BJ (cell line): ENCODE measurements at regions not wholly inside any gene's neighbourhood (a gene's known extent, or its start where the extent isn't known, plus 50 kb on each side); places are given as distances from the start of the nearest gene placed in this dataset.

ENCODE experiments used
- CTCF ChIA-PET: fragments of 350-600 bp; formaldehyde crosslinking; extraction: SDS; loops from one replicate; lab custom pipeline; 2021; ENCODE audit warnings: antibody characterized with exemption, inconsistent platforms; lab: Yijun Ruan, JAX
- POLR2A ChIA-PET: fragments of 300-600 bp; sonication (Branson Sonifier 250); formaldehyde crosslinking; extraction: SDS; loops from one replicate; lab custom pipeline; 2021; ENCODE audit warnings: antibody characterized with exemption; lab: Charles Lee
- DNase-seq: peaks from one replicate; pipeline ENCODE4 v3.0.0-alpha.2; 2011; ENCODE audit warnings: low read depth
- H3K27me3 ChIP-seq: 2 replicates; pipeline ENCODE4 v1.6.0; 2011; ENCODE audit warnings: low read length; ENCODE audit not compliant: control insufficient read depth, insufficient read depth
- H3K36me3 ChIP-seq: 2 replicates; pipeline ENCODE4 v1.5.1; 2011; ENCODE audit warnings: low read length; ENCODE audit not compliant: control insufficient read depth, insufficient read depth
- H3K4me3 ChIP-seq: 2 replicates; pipeline ENCODE4 v1.5.1; 2011; ENCODE audit warnings: low read depth, mild to moderate bottlenecking, control low read depth, low read length
- CTCF ChIP-seq: IDR thresholded peaks from 2 replicates; pipeline ENCODE4 v1.5.1; 2011; ENCODE audit warnings: low read depth, mild to moderate bottlenecking, control low read depth, inconsistent platforms, low read length, moderate library complexity; ENCODE audit not compliant: insufficient read depth

- Histone ChIP-seq H3K27me3 (peaks cover 6% of the 10 kb centered on the region), H3K36me3 (no peaks in the 10 kb centered on the region), H3K4me3 (no peak overlapping the region)
- DNase-seq, result no peak
- POLR2A ChIA-PET, result no interaction called here
- TF ChIP-seq CTCF, result no peak
- CTCF ChIA-PET, result interaction anchor here (1.1 kb wide), 1 partner anchor 9 kb away, joined by 4 read pairs; no protein-coding TSS in a partner anchor
These were observed 91.0 kb downstream of the YTHDF1 start for GRCh38 chr20:63124782-63125580.

- peaks cover 6% of the 10 kb centered on the region for H3K27me3 ChIP-seq
- no peaks in the 10 kb centered on the region for H3K36me3 ChIP-seq
- ChIA-PET CTCF (no interaction called here), POLR2A (no interaction called here)
- DNase-seq, result no peak
- no peak overlapping the region for H3K4me3 ChIP-seq
- no peak for TF ChIP-seq CTCF
These were observed 91.7 kb downstream of the YTHDF1 start for GRCh38 chr20:63124092-63124781.

- ChIA-PET POLR2A (no interaction called here), CTCF (no interaction called here)
- no peaks in the 10 kb centered on the region for H3K36me3 ChIP-seq
- H3K4me3 ChIP-seq, result no peak overlapping the region
- TF ChIP-seq CTCF, result no peak
- peaks cover 3% of the 10 kb centered on the region for H3K27me3 ChIP-seq
- DNase-seq, result no peak
These were observed 92.6 kb downstream of the YTHDF1 start for GRCh38 chr20:63123331-63123741.

- Histone ChIP-seq H3K4me3 (no peak overlapping the region), H3K36me3 (no peaks in the 10 kb centered on the region), H3K27me3 (peaks cover 3% of the 10 kb centered on the region)
- no peak for TF ChIP-seq CTCF
- CTCF ChIA-PET, result no interaction called here
- POLR2A ChIA-PET, result no interaction called here
- DNase-seq, result no peak
These were observed 93.3 kb downstream of the YTHDF1 start for GRCh38 chr20:63122626-63123025.

- no peak for TF ChIP-seq CTCF
- CTCF ChIA-PET, result no interaction called here
- peaks cover 3% of the 10 kb centered on the region for H3K27me3 ChIP-seq
- no peak overlapping the region for H3K4me3 ChIP-seq
- H3K36me3 ChIP-seq, result no peaks in the 10 kb centered on the region
- DNase-seq, result no peak
- POLR2A ChIA-PET, result no interaction called here
These were observed 94.1 kb downstream of the YTHDF1 start for GRCh38 chr20:63121749-63122405.
